ENCODE measurements at regions not wholly inside any gene's neighbourhood (a gene's known extent, or its start where the extent isn't known, plus 50 kb on each side); places are given as distances from the start of the nearest gene placed in this dataset.
A peak's percentile ranks its signal among the peaks of the same experiment; 100 is the strongest.
"Not testable (repeated sequence)": the region's sequence is repeated elsewhere in the genome, so short reads cannot be mapped to it uniquely, and the experiment has no call there.

DNA sequence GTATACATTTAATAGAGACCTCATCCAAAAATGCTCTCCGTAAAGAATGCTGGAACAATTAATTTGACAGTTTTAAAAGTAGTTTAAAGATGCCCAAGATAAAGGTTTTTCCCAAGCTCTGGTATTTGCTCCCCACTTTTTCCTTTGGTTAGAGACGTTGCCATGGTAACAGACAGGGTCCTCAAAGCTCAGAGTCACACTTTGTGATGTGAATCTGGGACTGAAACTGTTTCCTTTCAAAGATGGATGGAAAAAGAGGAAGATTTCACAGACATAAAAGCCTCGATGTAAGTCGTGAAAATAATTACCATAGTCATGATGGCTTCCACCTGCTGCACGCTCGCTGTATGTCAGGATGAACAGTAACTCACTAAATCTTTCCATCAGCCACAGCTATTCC, 229.5 kb downstream of the MSX2 start:
- DNase-seq, result no peak

DNA sequence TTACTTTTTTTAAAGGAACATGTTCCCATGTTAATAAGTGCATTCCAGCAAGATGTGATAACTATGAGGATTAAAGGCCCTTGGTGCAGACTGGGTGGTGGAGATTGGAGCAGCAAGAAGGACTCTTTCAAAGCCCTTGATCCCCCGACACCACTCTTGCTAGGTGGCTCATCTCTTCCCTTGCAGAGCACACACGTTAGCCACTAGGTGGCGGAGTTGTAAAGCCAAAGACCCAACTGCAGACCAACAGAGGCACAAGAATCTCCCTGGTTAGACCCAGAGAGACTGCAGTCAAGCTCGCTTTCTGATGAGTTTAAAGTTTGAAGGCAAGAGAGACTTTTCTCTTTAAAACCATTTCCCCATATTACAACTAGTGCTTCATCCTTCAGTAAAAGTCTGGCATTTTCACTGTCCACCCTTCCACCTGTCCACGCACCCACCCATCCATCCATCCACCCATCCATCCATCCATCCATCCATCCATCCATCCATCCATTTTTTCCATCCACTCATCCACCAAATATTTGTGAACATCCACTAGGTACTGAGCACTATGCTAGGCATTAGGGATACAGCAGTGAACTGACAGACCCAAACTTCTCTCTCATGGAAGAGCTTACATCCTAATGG, 226.9 kb downstream of the MSX2 start:
- H3K9me3 ChIP-seq (replicated peaks), result 0 out of 2 replicates have a peak, but pooled peaks cover 3% of the 10 kb centered on the region
- peaks cover 6% of the 10 kb centered on the region; the same call in 1 of the 2 replicates for H3K4me1 ChIP-seq
- H3K4me3 ChIP-seq, result no peak overlapping the region
- peak; percentile 81 to 95 for DNase-seq
- H3K27ac ChIP-seq, result no peak overlapping the region
- H3K27me3 ChIP-seq, result no peaks in the 10 kb centered on the region
- no peaks in the 10 kb centered on the region for H3K36me3 ChIP-seq

More for the DNA sequence above, 229.5 kb downstream of the MSX2 start:
- H3K27me3 ChIP-seq, result no peaks in the 10 kb centered on the region
- peaks cover 6% of the 10 kb centered on the region; the same call in 1 of the 2 replicates for H3K4me1 ChIP-seq
- peaks cover 4% of the 10 kb centered on the region; the same call in 1 of the 2 replicates for H3K9me3 ChIP-seq (replicated peaks)
- H3K27ac ChIP-seq, result no peak overlapping the region
- H3K36me3 ChIP-seq, result no peaks in the 10 kb centered on the region
- no peak overlapping the region for H3K4me3 ChIP-seq

DNA sequence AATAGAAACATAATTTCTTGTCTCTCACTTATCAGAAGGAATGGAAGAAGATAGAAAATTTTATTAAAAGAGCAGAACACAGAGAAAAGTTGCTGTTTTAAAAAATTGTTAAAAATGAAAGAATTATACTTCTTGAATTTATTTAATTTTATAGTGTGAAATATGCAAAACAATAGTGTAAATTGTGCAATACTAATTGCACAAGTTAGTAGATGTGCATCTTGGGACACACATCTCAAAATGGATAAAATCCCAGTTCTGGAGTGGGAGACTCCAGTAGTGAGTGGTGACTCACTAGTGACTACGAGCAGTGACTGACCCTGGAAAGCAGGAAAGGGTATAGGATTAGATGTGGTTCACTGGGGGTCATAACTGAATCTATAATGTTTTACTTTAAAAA, 223.2 kb downstream of the MSX2 start:
- peaks cover 5% of the 10 kb centered on the region; the same call in 1 of the 2 replicates for H3K4me1 ChIP-seq
- DNase-seq, result peak in 1 of 2 experiments; percentile 25
- H3K27me3 ChIP-seq, result no peaks in the 10 kb centered on the region
- no peak overlapping the region for H3K4me3 ChIP-seq
- 0 out of 2 replicates have a peak, but pooled peaks cover 3% of the 10 kb centered on the region for H3K9me3 ChIP-seq (replicated peaks)
- no peak overlapping the region for H3K27ac ChIP-seq
- no peaks in the 10 kb centered on the region for H3K36me3 ChIP-seq

DNA sequence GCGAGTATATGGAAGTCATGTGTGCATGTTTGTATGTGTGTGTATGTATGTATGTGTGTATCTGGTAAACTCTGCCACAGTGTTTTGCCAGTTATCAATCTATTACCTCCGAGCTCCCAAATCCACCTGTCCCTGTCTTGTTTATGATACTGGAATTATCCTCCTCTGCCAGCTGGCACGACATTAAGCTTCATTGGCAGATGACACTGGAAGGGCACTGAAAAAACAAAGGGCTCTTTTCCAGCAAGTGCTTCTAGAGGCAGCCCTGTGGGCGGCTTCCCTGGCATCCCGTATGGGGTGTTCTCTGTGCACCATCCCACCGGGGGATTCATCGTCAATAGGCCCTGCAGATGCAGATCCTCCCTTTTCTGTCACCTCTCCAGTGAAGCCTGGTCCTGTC, 221.5 kb downstream of the MSX2 start:
- Histone ChIP-seq H3K4me3 (no peak overlapping the region), H3K4me1 (peaks cover 13% of the 10 kb centered on the region), H3K36me3 (no peaks in the 10 kb centered on the region), H3K9me3 (replicated peaks) (0 out of 2 replicates have a peak, but pooled peaks cover 3% of the 10 kb centered on the region), H3K27me3 (no peaks in the 10 kb centered on the region), H3K27ac (no peak overlapping the region)
- DNase-seq, result no peak

DNA sequence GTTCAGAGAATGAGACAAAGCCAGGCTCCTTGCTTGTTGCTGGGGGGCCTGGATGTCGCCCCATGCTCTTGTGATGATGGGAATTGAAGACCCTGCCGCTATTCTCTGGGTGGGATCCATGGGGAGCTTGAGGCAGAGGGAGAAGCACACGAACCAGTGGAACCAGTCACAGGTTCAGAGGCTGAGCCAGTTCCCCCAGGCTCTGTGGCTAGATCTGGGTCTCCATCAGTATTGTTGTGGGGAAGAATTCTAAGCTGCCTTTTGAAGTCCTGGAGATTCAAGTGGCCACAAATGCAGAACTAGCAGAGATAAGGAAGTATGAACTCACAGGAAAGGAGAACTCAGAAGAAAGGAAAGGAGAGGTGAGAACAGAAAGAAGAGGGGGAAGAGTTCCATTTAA, 219.4 kb downstream of the MSX2 start:
- 0 out of 2 replicates have a peak, but pooled peaks cover 3% of the 10 kb centered on the region for H3K9me3 ChIP-seq (replicated peaks)
- H3K36me3 ChIP-seq, result no peaks in the 10 kb centered on the region
- no peak overlapping the region for H3K4me3 ChIP-seq
- H3K4me1 ChIP-seq, result peaks cover 13% of the 10 kb centered on the region
- H3K27me3 ChIP-seq, result no peaks in the 10 kb centered on the region
- DNase-seq, result no peak
- no peak overlapping the region for H3K27ac ChIP-seq

DNA sequence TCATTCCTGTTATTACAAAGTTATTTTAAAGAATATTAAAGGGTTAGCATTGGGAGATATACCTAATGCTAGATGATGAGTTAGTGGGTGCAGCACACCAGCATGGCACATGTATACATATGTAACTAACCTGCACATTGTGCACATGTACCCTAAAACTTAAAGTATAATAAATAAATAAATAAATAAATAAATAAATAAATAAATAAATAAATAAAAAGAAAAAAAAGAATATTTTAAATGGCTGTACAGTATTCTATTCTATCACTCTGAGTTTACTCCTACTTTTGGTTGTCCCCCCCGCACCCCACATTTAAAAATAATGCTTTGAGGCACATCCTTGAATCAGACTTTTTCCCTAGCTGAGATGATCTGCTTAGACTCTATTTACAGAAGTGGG, 218.6 kb downstream of the MSX2 start:
- not testable (repeated sequence) for DNase-seq; H3K27me3 ChIP-seq; H3K9me3 ChIP-seq (replicated peaks); H3K27ac ChIP-seq; H3K36me3 ChIP-seq; H3K4me3 ChIP-seq
- peaks cover 13% of the 10 kb centered on the region for H3K4me1 ChIP-seq

DNA sequence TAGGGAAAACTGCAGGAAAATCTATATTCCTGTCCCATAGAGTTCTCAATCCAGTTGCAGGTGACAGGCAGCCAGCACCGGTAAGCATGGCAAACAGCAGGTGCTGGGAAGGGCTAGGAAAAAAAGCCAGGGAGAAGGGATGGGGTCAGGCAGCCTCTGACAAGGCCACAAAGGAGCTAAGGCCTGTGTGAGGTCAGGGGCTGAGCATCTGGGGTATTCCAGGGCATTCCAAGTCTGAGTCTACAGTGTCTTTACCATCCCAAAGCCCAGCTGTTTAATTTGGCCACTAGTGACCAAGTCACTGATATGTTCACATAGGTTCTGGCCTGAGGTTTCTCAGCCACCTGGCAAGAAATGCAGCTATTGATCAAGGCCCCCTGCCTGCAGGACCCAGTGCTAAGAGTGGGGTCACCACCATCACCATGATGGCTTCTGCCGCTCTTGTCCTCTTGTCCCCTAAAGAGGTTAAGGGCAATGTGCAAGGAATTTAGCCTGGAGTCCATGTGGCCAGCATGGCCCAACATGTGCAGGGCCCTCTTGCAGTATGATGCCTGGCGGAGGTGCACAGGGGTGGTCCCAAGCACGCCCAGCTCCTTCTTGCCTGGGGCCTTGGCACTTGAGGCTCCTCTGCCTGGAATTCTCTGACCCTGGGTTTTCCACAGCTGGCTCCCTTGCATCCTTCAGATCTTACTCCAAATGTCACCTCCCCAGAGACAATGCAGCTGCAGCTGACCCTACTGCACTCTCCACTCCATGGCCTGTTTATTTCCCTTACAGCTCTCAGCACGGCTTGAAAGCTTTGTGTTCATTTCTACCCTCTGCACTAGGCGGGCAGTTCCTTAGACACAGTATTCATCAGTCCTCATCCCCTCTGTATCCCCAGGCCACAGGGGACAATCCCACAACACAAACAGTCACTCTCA, 213.1 kb downstream of the MSX2 start:
- H3K27ac ChIP-seq, result no peak overlapping the region
- H3K4me1 ChIP-seq, result peaks cover 34% of the 10 kb centered on the region
- no peak overlapping the region for H3K4me3 ChIP-seq
- no peaks in the 10 kb centered on the region for H3K36me3 ChIP-seq
- peak; percentile 13 to 25 for DNase-seq
- H3K9me3 ChIP-seq (replicated peaks), result no peaks in the 10 kb centered on the region
- H3K27me3 ChIP-seq, result no peaks in the 10 kb centered on the region

DNA sequence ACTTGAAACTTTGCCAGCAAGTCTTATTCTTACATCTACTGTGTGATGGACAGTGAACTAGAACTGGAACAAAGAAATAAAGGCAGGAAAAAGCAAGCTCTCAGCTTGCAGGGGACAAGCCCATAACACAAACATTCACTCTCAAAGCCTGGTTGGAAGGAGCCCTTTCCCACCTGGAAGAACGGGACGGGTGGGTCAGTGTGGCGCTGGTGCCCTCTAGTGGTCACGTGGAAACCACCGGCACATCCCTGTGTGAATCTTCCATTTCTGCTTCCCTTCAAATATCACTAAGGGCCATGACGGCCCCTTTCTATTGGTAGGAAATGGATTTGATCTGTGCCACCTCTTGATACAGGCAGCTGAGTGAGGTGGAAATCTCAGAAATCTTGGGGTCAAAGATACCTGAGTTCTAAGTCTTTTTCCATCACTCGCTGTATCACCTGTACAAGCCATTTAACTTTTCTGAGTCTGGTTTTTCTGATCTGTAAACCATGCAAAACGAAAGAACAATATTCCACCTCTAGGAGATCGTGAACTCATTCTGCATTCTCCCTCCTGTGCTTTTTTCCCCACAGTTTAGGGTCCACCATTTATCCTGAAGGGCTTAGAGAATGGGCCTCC, 211.6 kb downstream of the MSX2 start:
- no peaks in the 10 kb centered on the region; the same call in 1 of the 2 replicates for H3K9me3 ChIP-seq (replicated peaks)
- no peaks in the 10 kb centered on the region for H3K27me3 ChIP-seq
- H3K4me3 ChIP-seq, result no peak overlapping the region
- H3K36me3 ChIP-seq, result no peaks in the 10 kb centered on the region
- no peak overlapping the region for H3K27ac ChIP-seq
- DNase-seq, result peak; percentile 70 to 88
- H3K4me1 ChIP-seq, result peaks cover 21% of the 10 kb centered on the region

DNA sequence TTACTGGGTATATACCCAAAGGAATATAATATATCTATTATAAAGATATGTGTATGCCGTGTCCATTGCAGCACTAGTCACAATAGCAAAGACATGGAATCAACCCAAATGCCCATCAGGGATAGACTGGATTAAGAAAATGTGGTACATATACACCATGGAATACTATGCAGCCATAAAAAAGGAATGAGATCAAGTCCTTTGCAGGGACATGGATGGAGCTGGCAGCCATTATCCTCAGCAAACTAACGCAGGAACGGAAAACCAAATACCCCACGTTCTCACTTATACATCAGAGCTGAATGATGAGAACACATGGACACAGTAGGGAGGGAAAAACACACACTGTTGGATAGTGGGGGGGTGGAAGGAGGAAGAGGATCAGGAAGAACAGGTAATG, 206.7 kb downstream of the MSX2 start:
- H3K9me3 ChIP-seq (replicated peaks); H3K27ac ChIP-seq; H3K36me3 ChIP-seq; H3K4me1 ChIP-seq; DNase-seq; H3K4me3 ChIP-seq; H3K27me3 ChIP-seq: not testable (repeated sequence)

DNA sequence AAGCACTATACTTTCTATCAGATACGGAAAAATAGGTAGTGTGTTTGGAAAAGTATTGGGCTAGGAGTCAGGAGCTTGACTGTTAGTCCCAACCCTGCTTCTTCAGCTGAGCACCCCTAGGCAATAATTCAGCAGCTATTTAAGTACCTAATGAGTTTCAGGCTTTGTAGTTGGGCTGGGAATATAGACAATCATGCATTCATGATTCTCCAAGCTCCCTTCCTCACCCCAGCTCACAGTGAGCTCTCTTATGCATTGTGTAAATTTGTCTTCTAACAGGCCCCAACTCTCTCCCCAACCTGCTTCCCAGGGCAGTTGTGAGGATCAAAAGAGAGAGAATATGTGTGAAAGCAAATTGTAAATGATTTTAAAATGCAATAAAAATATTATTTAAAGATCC, 201.2 kb downstream of the MSX2 start:
- no peaks in the 10 kb centered on the region for H3K4me1 ChIP-seq
- DNase-seq, result no peak
- H3K27ac ChIP-seq, result no peak overlapping the region
- H3K27me3 ChIP-seq, result no peaks in the 10 kb centered on the region
- no peak overlapping the region for H3K4me3 ChIP-seq
- H3K36me3 ChIP-seq, result no peaks in the 10 kb centered on the region
- H3K9me3 ChIP-seq (replicated peaks), result no peaks in the 10 kb centered on the region

DNA sequence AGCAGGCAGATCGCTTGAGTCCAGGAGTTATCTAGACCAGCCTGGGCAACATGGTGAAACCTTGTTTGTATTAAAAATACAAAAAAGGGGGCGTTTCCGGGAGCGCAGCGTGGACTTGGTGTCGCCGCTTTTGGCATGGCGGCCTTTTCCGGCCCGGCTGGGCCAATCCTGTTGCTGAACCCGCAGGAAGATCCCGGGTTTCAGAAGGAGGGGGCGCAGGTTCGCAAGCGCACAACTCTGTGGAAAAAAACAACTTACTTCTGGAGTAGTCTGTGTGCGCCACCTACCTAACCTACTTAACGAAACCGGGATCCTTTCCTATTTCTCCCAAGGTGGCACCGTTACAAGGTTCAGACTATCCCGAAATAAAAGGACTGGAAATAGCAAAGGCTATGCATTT, 198.6 kb downstream of the MSX2 start:
- H3K4me3 ChIP-seq, result no peak overlapping the region
- H3K27me3 ChIP-seq, result no peaks in the 10 kb centered on the region
- no peaks in the 10 kb centered on the region for H3K36me3 ChIP-seq
- no peaks in the 10 kb centered on the region for H3K9me3 ChIP-seq (replicated peaks)
- H3K4me1 ChIP-seq, result no peaks in the 10 kb centered on the region
- no peak overlapping the region for H3K27ac ChIP-seq
- no peak for DNase-seq

DNA sequence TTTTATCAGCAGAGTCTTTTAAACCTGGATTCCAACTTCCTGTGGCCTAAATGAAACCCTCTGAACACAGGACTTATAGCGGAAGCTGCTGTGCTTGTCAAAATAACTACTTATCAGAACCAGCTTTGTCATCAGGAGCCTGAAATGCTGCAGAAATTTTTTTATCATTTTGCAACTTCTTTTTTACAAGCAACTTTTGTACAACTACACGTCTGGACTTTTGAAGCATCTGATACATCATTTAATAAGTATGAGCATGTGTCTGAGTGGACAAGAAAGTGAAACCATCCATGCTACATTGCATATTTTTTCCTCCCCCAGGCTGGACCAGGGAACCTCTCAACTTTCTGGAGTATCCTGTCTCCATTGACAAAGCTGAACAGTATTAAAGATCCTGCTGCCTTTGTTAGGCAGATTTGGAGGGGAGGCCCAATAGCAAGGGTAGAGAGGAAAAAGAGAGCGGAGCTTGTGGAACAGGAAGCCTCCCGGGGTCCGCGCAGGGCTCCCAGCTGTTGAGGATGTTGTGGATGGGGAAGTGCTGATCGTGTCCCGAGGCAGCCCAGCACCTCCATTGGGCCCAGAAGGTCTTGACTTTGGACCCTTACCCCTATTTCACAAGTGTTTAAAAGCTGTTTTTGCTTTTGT, 196.6 kb downstream of the MSX2 start:
- Histone ChIP-seq H3K4me3 (no peak overlapping the region), H3K9me3 (replicated peaks) (no peaks in the 10 kb centered on the region), H3K27me3 (no peaks in the 10 kb centered on the region), H3K4me1 (no peaks in the 10 kb centered on the region), H3K36me3 (no peaks in the 10 kb centered on the region), H3K27ac (no peak overlapping the region)
- no peak for DNase-seq

DNA sequence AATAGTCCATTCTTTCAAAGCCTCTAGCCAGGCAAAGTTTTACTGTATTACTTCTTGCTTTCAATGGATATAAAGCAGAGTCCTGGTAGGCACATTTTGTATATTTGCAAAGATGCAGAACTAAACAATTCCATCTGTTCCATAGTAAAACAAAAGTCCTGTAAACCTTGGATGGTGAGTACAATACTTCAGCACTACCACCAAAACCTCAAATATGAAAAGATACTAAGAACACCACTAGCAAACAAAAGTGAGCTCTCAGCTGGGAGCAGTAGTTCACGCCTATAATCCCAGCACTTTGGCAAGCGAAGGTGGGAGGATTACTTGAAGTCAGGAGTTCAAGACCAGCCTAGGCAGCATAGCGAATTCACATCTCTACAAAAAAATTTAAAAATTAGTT, 195.0 kb downstream of the MSX2 start:
- Histone ChIP-seq H3K27ac (no peak overlapping the region), H3K4me3 (no peak overlapping the region), H3K4me1 (peaks cover 3% of the 10 kb centered on the region; the same call in 1 of the 2 replicates), H3K9me3 (replicated peaks) (no peaks in the 10 kb centered on the region), H3K36me3 (no peaks in the 10 kb centered on the region), H3K27me3 (no peaks in the 10 kb centered on the region)
- no peak for DNase-seq

DNA sequence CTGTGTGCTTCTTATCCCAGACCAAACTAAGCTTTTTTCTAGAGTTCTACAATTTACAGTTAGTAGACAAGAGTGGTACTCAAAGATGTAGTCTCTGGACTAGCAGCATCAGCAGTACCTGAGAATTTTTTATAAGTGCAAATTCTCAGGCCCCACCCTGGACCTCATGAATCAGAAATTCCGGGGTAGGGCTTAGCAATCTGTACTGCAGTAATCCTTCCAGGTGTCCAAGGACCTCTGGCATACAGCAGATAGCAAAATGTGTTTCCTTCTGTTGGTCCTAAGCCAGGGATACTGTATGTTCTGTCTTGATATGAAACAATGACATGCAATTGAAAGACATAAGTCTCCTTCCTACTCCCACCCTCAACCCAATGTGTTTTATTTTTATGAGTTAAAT, 194.3 kb downstream of the MSX2 start:
- no peak overlapping the region for H3K4me3 ChIP-seq
- no peaks in the 10 kb centered on the region for H3K27me3 ChIP-seq
- H3K36me3 ChIP-seq, result no peaks in the 10 kb centered on the region
- peaks cover 3% of the 10 kb centered on the region; the same call in 1 of the 2 replicates for H3K4me1 ChIP-seq
- no peak for DNase-seq
- no peak overlapping the region for H3K27ac ChIP-seq
- no peaks in the 10 kb centered on the region for H3K9me3 ChIP-seq (replicated peaks)

Measured in SJCRH30 (cell line).